ENCODE measurements at regions not wholly inside any gene's neighbourhood (a gene's known extent, or its start where the extent isn't known, plus 50 kb on each side); places are given as distances from the start of the nearest gene placed in this dataset.

DNA sequence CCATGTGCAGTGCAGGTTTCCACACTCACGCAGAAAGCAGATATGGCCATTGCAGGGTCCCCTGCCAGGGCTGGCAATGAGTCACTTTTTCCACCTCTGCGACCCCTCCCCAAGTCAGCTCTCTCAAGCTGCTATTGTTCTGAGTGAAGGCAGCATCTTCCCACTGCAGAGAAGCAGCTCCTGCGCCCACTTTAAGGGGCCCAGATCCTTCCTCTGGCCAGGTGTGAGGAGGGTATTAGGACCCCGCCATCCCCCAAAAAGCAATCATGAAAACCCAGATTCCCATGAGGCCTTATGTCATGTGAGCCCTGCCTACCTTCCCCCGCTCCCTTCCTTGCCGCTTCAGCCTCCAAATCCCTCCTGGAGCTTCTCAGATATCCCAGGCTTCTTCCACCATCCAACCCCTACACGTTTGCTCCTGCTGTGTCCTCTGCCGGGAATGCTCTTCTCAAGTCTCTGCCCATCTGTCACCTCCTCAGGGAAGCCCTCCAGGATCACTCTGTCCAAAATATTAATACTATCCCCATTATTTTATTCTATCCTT lies 220.3 kb downstream of the NFATC2 start (continued):
- no peak for TF ChIP-seq MAZ (IDR thresholded peaks at IDR 0.05; ENCODE audit: borderline replicate concordance, low read depth, low read length)
- no peak for TF ChIP-seq MAFK (IDR thresholded peaks at IDR 0.05; ENCODE audit: low read depth, low read length)
- TF ChIP-seq POLR2A (IDR thresholded peaks at IDR 0.05; ENCODE audit: low read depth, low read length) = no peak
- no peak for TF ChIP-seq BHLHE40 (IDR thresholded peaks at IDR 0.05; ENCODE audit: low read depth, low read length)
- TF ChIP-seq NFE2L2 (IDR thresholded peaks at IDR 0.05; ENCODE audit: low read depth, low read length) = no peak

DNA sequence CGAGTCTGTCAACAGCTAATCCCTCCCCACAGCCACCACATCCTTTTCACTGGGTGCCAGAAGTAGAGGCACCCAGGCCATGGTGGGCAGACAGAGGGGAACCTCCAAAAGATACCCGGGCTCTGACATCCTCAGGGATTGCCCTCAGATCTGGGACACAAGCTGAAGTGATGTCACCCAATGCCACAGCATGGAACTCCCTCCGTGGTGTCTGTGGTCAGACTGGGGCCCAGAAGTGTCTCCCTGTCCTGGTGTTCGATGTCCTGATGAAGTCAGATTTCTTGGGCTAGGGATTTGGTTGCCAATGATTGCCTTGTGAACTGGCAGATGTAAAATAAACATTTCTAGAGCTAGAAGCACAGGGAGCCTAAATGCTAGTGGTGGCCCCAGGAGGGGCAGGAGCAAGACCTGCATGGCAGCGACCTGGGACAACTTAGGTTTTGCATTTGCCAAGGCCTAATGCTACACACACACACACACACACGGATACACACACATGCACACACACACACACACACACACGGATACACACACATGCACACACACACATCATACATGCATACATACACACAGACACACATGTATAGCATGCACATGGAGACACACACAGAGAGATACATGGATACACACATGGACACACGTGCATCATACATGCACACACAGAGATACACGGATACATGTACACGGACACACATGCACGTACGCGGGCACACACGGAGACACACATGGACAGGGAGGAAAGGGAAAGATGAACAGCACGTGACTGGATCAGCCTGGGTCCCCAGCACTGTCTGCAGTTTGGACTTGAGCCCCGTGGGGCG lies 221.0 kb downstream of the NFATC2 start:
- no peak overlapping the region for H3K4me2 ChIP-seq (ENCODE audit: low read depth, low read length)
- peak overlapping the region; percentile 57; the same call in 1 of the 3 replicates for H2BK15ac ChIP-seq (ENCODE audit: low read depth, low read length)
- dilution Hi-C loops (cut with HindIII; ENCODE audit: low sequenced_read_pairs, unreplicated experiment) (no loop called here), intact Hi-C loops (cut with micrococcal nuclease) (no loop called here), in situ Hi-C loops (cut with MboI; ENCODE audit: low sequenced_read_pairs) (loop anchor here (10.0 kb wide), 1 partner anchor 527 kb away; the partner anchor contains the start of gene BCAS4)
- peak overlapping the region; percentile 58 for H2BK120ac ChIP-seq (ENCODE audit: low read depth, low read length)
- H4K5ac ChIP-seq (ENCODE audit: low read depth, low read length) = no peak overlapping the region
- POLR2A ChIA-PET (ENCODE audit: unreplicated experiment) = no interaction called here
- H3K9me1 ChIP-seq (ENCODE audit: insufficient read depth, low read length) = peaks cover 11% of the 10 kb centered on the region
- H4K20me1 ChIP-seq (ENCODE audit: insufficient read depth, low read length) = no peaks in the 10 kb centered on the region
- peaks cover 4% of the 10 kb centered on the region for H3K9me3 ChIP-seq (ENCODE audit: control insufficient read depth, insufficient read depth, low read length)
- ATAC-seq (ENCODE audit: low read depth) = no peak
- H3K9ac ChIP-seq (ENCODE audit: low read depth, low read length) = no peak overlapping the region
- peak overlapping the region; percentile 51 for H2AK9ac ChIP-seq (replicated peaks; ENCODE audit: low read depth, low read length, poor library complexity)
- no peak overlapping the region for H3K56ac ChIP-seq (ENCODE audit: extremely low read depth, insufficient read depth, low read length)
- no peaks in the 10 kb centered on the region for H3K27me3 ChIP-seq (ENCODE audit: control insufficient read depth, insufficient read depth, low read length)
- no peak overlapping the region for H2AFZ ChIP-seq (replicated peaks; ENCODE audit: low read length, poor library complexity)
- peak overlapping the region in 1 of 2 experiments; percentile 64; a peak in 1 of 4 replicates for H4K8ac ChIP-seq (ENCODE audit: low read depth in 2 of 2, low read length in 2 of 2)
- H3K23ac ChIP-seq (ENCODE audit: low read depth, low read length) = peak overlapping the region; percentile 18; the same call in 1 of the 2 replicates
- no peak for TF ChIP-seq FOS (IDR thresholded peaks at IDR 0.05; ENCODE audit: low read depth, low read length)
- TF ChIP-seq MAZ (IDR thresholded peaks at IDR 0.05; ENCODE audit: borderline replicate concordance, low read depth, low read length) = no peak
- TF ChIP-seq, protein P1, sequence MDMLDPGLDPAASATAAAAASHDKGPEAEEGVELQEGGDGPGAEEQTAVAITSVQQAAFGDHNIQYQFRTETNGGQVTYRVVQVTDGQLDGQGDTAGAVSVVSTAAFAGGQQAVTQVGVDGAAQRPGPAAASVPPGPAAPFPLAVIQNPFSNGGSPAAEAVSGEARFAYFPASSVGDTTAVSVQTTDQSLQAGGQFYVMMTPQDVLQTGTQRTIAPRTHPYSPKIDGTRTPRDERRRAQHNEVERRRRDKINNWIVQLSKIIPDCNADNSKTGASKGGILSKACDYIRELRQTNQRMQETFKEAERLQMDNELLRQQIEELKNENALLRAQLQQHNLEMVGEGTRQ (IDR thresholded peaks at IDR 0.05; ENCODE audit: low read depth, low read length) = no peak
- no peak for TF ChIP-seq RAD21 (IDR thresholded peaks at IDR 0.05; ENCODE audit: low read length)
- no peak for TF ChIP-seq POLR2A (IDR thresholded peaks at IDR 0.05; ENCODE audit: low read depth, low read length)
- TF ChIP-seq CHD1 (IDR thresholded peaks at IDR 0.05; ENCODE audit: low read depth, low read length) = no peak
- no peak for TF ChIP-seq MXI1 (IDR thresholded peaks at IDR 0.05; ENCODE audit: borderline replicate concordance, low read depth, low read length)
- no peak for TF ChIP-seq MAFK (IDR thresholded peaks at IDR 0.05; ENCODE audit: low read depth, low read length)
- BruUV-seq (replicated peaks) = no TSS peak
- H3K18ac ChIP-seq (ENCODE audit: low read depth, low read length) = no peak overlapping the region
- peak overlapping the region; percentile 98 for H2AK5ac ChIP-seq (ENCODE audit: low read depth, low read length)
- H3K36me3 ChIP-seq (ENCODE audit: control insufficient read depth, insufficient read depth, low read length) = no peaks in the 10 kb centered on the region
- no peak overlapping the region for H3K27ac ChIP-seq (ENCODE audit: insufficient read depth, low read length)
- peak overlapping the region; percentile 30; the same call in 1 of the 2 replicates for H4K91ac ChIP-seq (ENCODE audit: insufficient read depth, low read depth, low read length)
- WGBS, 2 experiments (ENCODE audit: extremely low coverage in 2 of 2, insufficient read length in 1 of 2) = 70% methylated on average over 6 of the region's 17 CpGs; no CpG with 5 or more reads in 1 of the 2 experiments
- DNase-seq = no peak
- peaks cover 7% of the 10 kb centered on the region for H3K4me1 ChIP-seq (ENCODE audit: control insufficient read depth, insufficient read depth, low read length)
- peak overlapping the region; percentile 63 for H3K4ac ChIP-seq (ENCODE audit: low read depth, low read length)
- 0 out of 4 replicates have a peak, but pooled peaks cover 0 to 3% of the 10 kb centered on the region in 2 experiments for H3K79me1 ChIP-seq (ENCODE audit: low read depth in 1 of 2, low read length in 2 of 2)
- CTCF ChIA-PET = no interaction called here
- H2BK20ac ChIP-seq (ENCODE audit: low read depth, low read length) = peak overlapping the region; percentile 63; the same call in 1 of the 2 replicates
- H3K14ac ChIP-seq (replicated peaks; ENCODE audit: low read depth, low read length) = peak overlapping the region; percentile 64
- H2BK5ac ChIP-seq (ENCODE audit: low read depth, low read length, poor library complexity, severe bottlenecking) = no peak overlapping the region
- H3K4me3 ChIP-seq (ENCODE audit: insufficient read depth, low read depth, low read length) = no peak overlapping the region

All from IMR-90 (cell line).